GM18868 (cell line): ENCODE measurements at regions not wholly inside any gene's neighbourhood (a gene's known extent, or its start where the extent isn't known, plus 50 kb on each side); places are given as distances from the start of the nearest gene placed in this dataset.
"Not testable (repeated sequence)": the region's sequence is repeated elsewhere in the genome, so short reads cannot be mapped to it uniquely, and the experiment has no call there.

Source experiments
- ATAC-seq: cut with Tn5 transposase; IDR thresholded peaks from one replicate; pipeline ENCODE4 v1.9.1; 2021; ENCODE audit warnings: mild to moderate bottlenecking, moderate library complexity; ENCODE audit not compliant: unreplicated experiment

DNA sequence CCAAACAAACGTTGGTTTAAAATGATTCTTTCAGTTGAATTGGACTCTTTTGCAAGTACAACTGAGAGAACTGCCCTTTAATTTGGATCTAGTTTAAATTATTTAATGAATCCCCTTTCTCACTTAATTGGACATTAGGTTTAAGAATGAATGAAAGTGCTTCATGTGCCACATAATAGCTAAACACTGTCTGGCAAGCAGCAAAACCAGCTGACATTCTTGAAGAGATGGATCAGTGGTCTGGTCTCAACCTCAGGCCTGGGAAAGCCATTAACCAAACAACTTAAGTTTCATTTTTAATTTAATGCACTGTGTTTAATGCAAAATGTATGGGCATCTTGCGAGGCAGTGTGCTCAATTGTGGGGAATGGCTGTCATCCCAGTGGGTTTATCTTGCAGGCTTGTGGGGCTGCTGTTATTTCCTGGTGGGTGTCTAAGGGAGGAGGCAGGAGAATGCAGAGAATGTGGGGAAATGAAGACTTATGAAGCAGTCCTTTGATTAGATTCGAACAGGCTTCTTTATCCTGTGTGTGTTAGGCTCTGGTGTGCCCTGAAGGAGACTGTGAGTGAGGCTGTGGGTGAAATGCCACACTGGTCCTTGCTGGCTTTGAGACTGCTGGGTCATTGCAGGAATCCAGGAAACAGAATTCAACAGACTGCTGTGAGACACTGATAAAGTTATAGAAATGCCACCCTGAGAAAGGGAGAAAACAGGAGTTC is 144.1 kb upstream of the PELI2 start:
- ATAC-seq = no peak

DNA sequence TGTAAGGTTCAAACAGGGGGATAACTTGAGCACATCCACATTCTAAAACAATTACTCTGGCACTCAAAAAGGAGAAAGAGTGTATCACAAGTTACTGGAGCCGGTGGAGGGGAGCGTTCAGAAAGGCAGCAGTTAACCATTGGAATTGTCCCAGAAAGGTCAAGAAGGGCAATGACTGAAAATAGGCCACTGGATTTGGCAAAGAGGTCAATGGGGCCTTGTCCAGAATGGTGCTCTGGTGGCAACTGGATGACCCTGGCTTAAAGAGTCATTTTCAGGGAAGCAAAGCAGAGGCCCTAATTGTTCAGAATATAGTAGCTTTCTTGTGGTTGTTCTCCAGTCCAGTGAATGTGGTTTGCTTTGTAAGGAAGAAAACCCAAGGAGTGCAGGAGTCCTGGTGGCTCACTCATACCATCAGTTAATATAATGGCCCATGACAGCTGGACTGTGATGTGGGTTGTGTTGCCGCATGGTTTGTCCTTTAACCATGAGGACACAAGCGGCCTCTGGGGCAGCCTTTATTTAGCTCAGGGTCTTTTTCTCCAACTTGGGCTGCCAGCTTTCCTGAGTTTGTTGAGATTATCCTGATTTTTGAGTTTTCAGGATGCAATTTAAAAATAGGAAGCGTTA is 142.8 kb upstream of the PELI2 start:
- ATAC-seq = no peak

DNA sequence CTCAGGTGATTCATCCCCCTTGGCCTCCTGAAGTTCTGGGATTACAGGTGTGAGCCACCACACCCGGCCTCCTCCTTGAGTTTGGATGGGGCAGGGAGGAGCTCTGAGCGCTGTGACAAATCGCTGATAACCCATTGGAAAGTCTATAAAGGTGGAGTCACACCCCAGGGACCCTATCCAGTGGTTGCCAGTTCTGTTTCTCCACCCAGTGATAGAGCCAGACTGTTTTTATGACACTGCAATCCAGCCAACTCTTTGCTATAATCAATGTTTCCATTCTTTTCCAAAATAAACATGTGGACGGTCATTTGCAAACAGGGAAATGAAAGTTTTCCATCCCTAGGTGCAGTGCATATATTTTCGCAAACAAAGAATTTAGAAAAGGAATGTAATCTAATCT is 142.0 kb upstream of the PELI2 start:
- no peak for ATAC-seq

DNA sequence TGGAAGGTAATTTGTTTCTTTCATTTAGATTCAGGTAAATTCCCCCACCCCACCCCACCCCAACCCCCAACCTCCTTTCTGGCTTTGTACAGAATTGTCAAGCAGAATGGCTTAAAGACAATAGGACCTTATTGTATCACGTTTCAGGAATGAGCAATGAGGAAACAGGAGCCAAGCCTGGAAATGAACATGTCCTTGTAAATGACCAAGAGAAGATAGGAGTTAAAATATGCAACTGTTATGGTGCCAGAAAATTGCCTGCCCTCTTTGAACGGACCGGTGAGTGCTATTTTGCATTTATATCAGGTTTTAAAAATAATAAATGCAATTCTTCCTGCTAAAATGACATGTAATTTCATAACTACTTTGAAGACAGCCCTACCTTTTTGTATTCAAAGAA is 141.6 kb upstream of the PELI2 start:
- ATAC-seq = no peak

DNA sequence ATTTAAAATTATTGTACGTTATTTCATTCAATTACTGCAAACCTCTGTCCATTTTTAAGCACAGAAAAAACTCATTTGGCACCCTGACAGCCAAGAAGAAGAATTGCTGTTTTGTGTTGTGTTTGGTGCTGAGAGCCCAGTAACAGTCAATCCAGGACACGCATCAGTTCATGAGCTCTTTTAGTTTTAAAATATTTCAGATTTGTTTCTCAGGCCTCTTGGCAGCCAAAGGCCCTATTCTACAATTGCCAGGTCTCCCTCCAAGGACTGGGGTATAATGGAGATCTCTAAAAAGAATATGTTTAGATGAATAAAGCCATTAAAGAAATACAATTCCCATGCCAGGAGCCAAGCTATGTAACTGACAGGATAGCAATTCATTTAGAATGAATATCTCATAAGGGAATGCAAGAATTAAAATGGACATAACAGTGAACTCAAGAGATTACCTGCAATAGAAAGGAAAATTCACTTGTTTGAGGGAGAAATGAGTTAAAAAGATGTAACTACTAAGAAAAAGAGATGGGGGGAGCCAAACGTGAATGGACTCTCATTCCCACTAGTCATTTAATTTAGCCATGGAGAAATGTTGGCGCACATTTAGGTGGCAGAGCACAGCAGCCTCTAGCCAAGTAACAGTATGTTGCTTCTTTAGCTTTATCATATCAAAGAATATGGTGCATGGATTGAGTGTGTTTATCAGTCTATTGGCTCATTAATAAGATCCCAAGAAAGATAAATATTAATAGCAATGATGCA is 140.6 kb upstream of the PELI2 start:
- ATAC-seq = no peak

DNA sequence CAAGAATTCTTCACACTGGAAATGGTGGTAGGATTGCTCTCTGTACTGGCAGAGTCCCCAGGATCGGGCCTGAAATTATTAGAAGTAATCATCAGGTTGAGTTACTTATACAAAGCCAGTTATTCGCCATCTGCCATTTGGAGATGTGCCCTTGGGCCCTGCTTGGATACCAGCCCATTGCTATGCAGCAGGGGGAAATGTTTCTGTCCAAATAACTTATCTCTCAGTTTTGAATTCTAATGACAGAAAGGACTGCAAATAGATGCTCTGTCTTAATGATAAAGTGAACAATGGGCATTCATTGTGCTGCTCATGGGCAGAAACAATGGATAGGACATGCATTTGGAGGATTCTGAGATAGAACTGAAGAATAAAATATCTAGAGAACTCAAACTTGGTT is 139.1 kb upstream of the PELI2 start:
- no peak for ATAC-seq

DNA sequence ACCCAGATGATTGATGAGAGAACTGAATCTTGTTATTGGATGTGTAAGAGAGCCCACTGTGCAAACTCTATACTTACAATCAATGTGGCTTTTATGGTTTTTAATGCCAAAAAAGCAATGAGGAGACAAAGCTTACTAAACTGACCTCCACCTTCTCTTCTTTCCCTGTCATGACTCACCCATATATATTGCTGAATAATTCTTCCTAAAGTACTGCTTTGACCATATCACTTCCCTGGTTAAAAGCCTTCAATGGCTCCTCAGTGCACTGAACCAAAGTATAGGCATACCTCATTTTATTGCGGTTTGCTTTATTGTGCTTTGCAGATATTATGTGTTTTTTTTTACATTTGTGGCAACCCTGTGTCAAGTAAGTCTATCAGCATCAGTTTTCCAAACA is 138.4 kb upstream of the PELI2 start:
- ATAC-seq = no peak

DNA sequence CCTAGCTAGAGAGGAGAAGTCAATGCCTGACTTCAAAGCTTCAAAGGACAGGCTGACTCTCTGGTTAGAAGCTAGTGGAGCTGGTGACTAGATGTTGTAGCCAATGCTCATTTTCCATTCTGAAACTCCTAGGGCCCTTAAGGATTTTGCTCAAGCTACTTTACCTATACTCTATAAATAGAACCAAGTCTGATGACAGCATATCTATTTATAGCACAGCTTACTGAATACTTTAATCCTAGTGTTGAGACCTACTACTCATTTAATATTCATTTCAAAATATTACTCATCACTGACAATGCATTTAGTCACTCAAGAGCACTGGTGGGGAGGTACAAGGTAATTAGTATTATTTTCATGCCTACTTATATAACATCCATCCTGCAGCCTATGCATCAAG is 137.2 kb upstream of the PELI2 start:
- ATAC-seq = no peak

DNA sequence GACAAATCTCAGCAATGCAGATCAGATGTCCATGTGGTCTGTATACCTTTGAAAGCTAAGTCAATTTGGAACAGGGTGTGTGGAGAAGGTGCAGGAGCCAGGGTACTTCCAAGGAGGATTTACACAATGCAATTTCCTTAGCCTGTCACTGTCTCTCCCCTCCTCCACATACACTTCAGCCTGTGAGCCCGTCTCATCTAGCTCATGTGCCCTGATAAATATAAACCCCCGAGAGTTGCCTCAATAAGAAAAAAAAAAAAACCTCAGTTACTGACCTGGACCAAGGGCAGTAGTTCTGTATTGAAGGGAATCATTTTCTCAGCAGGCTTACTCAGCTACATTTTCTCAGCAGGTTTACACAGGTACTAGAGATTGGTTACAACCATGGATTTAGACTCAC is 132.1 kb upstream of the PELI2 start:
- no peak for ATAC-seq

DNA sequence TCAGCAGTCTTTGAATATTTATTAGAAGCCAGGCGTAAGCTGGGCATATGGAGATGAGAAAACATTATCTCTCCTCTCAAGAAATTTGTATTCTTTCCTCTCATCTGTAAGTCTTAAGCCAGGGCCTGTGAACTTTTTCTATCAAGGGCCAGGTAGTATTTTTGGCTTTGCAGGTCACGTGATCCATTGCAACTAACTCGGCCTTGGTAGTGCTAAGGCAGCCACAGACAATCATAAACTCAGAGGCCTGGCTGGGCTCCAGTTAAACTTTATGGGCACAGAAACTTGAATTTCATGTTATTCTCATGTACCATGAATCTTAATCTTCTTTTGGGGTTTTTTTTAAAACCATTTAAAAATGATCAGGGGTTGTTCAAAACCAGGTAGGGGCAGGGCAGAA is 117.4 kb upstream of the PELI2 start:
- ATAC-seq = no peak

DNA sequence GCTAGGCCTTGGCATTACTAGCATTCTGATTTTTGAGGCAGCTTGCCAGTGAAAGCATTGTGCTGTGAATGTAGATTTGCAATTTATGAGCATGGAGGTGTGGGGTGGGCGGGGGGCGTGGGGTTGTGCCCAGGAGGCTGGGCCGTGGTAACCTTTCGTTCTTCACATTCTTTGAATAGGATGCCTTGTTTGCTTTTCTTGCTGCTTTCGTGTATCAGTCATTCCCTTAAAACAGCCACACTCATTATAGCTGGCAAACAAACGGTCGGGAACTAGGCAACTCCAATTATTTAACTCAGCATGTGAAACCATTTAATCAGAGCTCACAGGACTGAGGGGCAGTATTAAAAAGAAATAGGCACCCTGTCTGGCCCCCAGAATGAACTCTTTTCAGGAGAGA is 115.9 kb upstream of the PELI2 start:
- ATAC-seq = no peak

DNA sequence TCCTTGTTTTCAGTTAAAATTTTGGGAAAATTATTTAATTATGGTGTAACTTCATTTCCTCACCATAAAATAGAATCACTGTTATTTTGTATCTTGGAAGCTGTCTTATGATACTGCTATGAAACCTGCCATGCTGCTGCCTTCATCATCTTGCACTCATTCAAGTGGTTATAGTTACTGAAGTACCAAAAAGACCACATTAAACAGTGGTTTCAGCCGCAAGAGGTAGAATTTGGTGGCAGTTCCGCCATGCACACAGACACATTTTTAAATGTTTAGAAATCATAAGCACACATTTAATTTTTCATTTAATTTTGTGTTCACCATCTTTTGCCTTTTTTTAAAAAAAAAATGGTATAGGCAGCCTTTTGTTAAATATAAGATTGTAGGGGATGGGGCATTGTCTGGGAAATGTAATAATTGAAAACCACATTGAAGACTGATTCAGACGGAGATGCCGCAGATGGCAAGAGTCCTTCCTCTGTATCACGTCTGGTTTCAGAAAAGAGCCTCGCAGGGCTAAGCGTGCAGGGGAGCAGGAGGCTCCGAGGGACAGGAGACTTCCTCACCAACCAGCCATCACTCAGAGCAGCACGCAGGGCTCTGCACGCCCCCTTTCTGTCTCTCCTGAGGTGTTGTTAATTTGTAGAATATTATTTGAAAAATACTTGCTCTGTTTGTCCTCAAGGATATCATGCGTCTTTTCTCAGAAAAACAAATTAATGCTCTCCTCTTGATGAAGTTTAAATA is 115.2 kb upstream of the PELI2 start:
- ATAC-seq = peak; percentile 73

DNA sequence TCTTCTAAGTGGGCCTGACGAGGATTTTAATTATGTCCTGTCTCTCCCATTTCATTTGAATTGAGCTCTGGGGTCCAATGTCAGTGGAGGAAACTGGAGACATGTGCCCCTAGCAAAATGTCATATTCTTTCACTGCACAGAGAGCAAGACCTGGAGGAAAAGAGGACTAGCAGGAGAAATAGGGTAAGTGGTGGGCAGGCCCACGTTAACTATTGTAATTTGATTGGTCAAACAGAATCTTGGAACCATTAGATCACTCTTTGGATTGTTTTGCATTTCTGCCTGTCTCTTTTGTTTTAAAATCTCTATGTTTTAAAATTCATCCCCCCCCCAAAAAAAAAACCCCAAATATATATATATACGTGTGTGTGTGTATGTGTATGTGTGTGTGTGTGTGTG is 113.9 kb upstream of the PELI2 start:
- no peak for ATAC-seq

DNA sequence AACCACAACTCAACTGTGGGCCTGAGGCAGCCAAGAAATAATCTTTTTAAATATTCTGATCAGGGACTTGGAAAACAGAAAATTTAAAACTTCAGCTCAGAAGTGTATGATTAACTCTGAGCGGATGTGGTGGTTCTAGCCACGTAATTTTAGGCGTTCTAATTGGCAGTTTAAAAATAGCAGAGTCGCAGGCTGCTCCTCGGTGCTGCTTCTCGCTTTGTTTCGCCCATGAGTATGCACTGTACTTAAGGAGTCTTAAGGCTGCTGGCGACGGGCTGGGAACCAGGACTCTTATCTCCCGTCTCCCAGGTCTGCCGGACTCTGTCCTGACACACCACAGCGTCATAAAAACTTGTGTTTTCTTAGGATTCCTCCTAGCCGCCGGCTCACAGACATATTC is 113.4 kb upstream of the PELI2 start:
- ATAC-seq = peak; percentile 76

DNA sequence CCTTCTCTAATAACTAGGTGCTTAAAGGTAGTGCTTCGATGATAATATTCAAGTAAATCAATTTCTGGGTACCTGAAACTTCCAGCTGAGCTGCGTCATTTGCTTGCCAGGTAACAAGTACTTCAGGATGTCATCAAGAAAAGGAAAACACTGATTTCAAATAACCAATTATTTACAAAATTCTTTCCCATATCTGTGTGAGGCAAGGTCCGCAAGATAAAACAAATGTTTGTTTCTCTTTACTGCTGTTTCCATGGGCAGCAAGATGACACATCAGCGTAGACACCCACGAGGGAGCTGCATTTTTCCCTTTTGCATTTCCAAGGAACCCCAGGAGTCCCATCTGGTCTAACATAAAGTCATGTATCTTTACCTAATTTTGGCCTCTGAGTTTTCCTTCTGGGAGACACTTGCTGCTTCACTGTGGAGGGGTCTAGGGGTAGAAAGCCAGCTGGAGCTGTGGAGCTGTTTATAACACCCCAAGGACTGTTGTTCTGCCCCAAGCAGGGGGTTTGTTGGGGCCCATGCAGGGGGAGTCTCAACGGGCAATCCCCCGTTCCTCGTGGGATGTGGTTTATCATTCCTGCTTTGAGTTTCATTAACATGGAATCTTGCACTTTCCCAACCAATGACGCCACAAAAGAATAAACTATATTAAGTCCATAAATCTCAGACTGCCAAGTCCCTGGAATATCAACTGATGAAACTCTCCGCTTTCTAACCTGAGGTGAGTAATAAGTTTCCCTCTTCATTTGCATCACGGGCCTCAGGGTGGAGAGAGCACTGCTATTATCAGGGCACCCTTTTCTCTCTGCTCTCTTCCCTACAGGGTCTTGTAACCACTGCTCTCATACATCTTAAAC is 112.8 kb upstream of the PELI2 start:
- peak; percentile 6 for ATAC-seq

DNA sequence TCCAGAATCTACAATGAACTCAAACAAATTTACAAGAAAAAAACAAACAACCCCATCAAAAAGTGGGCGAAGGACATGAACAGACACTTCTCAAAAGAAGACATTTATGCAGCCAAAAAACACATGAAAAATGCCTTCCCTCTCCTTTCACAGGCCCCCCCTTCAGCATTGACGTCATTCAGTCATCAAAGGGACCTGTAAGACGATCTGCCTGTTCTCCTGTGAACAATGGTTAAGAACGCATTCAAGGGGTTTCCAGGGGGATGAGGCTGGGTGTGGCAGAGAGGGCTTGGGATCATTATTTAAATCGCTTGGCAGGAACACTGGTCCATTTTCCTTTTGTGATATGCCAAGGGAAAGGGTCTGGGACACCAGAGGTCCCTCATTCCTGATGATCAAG is 110.7 kb upstream of the PELI2 start:
- not testable (repeated sequence) for ATAC-seq

DNA sequence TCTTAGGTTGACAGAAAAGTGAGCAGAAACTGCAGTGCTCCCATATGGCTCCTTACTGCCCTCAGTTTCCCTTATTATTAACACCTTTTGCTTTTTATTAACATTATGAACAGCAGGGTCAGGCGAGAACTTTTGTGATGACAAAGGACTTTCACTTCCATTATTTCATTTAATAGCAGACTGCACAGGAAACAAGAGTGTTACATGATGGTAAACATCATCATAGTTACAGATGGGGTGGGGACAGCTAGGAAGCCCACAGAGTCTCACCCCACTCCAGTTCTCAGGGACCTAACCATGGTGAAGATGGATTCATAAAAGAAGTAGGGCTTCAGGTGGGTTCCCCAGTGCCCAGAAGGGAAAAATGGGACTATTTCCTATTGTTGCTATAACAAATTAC is 110.1 kb upstream of the PELI2 start:
- ATAC-seq = no peak

DNA sequence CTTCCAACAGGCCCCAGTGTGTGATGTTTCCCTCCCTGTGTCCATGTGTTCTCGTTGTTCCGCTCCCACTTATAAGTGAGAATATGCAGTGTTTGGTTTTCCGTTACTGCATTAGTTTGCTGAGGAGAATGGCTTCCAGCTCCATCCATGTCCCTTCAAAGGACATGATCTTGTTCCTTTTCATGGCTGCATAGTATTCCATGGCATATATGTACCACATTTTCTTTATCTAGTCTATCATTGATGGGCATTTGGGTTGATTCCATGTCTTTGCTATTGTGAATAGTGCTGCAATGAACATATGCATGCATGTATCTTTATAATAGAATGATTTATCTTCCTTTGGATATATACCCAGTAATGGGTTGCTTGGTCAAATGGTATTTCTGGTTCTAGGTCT is 109.5 kb upstream of the PELI2 start:
- not testable (repeated sequence) for ATAC-seq

DNA sequence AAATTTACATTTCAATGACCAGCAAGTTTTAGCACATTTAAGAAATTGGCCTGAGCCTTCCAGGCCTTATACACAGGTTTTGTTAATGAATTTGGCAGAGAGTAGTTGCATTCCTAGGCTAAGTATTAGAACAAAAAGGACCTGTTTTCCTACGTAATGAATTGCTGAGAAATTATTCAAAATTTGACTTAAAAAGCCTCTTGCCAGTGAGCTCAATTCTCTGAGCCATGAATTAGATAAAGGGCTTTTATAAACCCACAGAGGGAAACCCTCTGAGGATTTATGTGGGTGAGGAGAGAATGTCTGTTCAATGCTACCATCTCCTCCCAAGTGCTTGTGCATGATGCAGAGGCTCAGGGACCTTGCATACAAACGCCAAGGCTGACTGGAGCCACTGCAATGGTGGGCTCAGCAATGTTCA is 94.5 kb upstream of the PELI2 start:
- no peak for ATAC-seq

DNA sequence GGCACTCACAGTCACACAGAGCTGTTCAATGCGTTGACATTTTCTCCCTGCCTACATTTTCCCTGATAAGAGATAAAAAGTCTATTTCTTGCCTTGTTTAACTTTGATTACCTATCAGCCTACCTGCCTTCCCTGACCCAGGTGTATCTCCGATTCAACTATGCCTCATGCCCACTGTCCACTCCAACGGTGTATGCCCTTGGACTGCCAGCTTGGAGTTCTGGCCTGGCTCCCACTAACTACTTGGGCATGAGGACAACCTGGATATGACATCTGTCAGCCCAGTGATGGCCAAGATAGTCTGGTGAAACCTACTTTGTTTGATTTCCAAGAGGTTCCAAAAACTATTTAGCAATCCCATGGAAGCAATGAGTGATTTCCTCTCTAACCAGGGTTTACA is 93.0 kb upstream of the PELI2 start:
- no peak for ATAC-seq

DNA sequence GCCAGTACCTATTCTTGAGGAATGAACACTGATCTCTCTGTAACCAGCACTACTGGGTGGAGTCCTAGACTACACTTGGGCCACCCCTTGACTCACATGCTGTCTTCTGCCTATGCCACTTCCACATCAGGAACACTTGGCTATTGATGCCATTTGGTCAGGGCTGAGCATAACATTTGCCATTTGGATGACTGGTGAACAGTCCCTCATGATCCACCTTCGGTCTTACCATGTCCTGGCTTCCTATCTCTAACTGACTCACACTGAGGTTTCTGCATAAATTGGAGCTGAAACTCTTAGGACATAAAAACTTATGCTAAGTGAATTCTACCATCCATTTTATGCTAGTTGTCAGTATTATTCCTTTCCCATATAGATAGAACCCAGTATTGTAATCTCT is 91.7 kb upstream of the PELI2 start:
- no peak for ATAC-seq
